ENCODE measurements at regions not wholly inside any gene's neighbourhood (a gene's known extent, or its start where the extent isn't known, plus 50 kb on each side); places are given as distances from the start of the nearest gene placed in this dataset.

DNA sequence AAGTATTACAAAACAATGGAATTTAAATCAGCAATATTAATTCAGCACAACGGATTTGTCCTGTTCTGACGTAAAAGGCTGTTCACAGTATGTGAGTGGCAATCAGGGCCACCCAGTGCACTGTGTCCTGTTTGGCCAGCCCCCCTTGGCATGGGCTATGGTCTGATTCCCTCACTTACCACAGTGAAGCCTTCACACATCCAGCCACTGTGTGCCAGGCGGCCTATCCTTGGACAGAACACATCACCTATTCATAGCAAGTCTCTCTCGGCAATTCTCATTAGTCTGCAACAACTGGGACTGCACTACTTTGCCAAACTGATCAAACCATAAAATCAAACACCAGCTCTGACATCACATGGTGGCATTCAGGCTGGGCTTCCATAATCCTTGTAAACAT, 221.5 kb upstream of the TSHZ3 start:
- DNase-seq (ENCODE audit: insufficient read length, low spot score, missing footprints), result no peak
- no peaks in the 10 kb centered on the region for H3K36me3 ChIP-seq (ENCODE audit: insufficient read depth, low read length)
- H3K27me3 ChIP-seq (ENCODE audit: insufficient read depth, low read length), result no peaks in the 10 kb centered on the region

GRCh38 chr19:31572102-31572975, 223.1 kb upstream of the TSHZ3 start:
- Histone ChIP-seq H3K27ac (ENCODE audit: low read depth, low read length) (no peak overlapping the region), H3K4me3 (ENCODE audit: insufficient read depth, low read length) (no peak overlapping the region), H4K20me1 (ENCODE audit: insufficient read depth, low read length) (no peaks in the 10 kb centered on the region), H3K4me2 (ENCODE audit: insufficient read depth, low read length) (no peak overlapping the region), H3K27me3 (ENCODE audit: insufficient read depth, low read length) (no peaks in the 10 kb centered on the region), H3K79me2 (ENCODE audit: insufficient read depth, low read length) (no peaks in the 10 kb centered on the region), H3K4me1 (ENCODE audit: insufficient read depth, low read length) (no peaks in the 10 kb centered on the region), H3K9me3 (ENCODE audit: low read depth, low read length) (no peaks in the 10 kb centered on the region), H2AFZ (ENCODE audit: low read length) (no peak overlapping the region), H3K36me3 (ENCODE audit: insufficient read depth, low read length) (no peaks in the 10 kb centered on the region)
- DNase-seq (ENCODE audit: insufficient read length, low spot score, missing footprints), result no peak
- TF ChIP-seq CTCF (IDR thresholded peaks at IDR 0.05; ENCODE audit: extremely low read depth, low read depth, low read length), result no peak

More for the DNA sequence above, 221.5 kb upstream of the TSHZ3 start:
- H3K4me3 ChIP-seq (ENCODE audit: insufficient read depth, low read length), result no peak overlapping the region
- H3K4me1 ChIP-seq (ENCODE audit: insufficient read depth, low read length), result no peaks in the 10 kb centered on the region
- no peak overlapping the region for H3K27ac ChIP-seq (ENCODE audit: low read depth, low read length)
- H4K20me1 ChIP-seq (ENCODE audit: insufficient read depth, low read length), result no peaks in the 10 kb centered on the region
- TF ChIP-seq CTCF (IDR thresholded peaks at IDR 0.05; ENCODE audit: extremely low read depth, low read depth, low read length), result no peak
- H3K4me2 ChIP-seq (ENCODE audit: insufficient read depth, low read length), result no peak overlapping the region
- H3K79me2 ChIP-seq (ENCODE audit: insufficient read depth, low read length), result no peaks in the 10 kb centered on the region
- no peak overlapping the region for H2AFZ ChIP-seq (ENCODE audit: low read length)
- H3K9me3 ChIP-seq (ENCODE audit: low read depth, low read length), result no peaks in the 10 kb centered on the region

DNA sequence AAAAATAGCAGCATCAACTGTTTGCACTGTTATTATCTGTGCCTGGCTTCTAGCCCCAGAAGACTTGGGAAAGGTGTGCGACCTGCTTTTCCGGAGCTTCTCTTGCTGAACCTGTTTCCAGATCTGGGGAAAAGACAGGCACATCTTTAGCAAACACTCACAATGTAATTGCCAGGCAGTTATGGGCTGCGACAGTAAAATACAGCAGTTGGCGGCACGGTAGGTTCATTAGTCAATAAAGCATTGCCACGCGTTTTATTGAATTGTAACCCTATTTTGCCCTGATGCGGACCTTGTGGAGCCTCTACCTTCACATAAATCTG, 223.7 kb upstream of the TSHZ3 start:
- TF ChIP-seq CTCF (IDR thresholded peaks at IDR 0.05; ENCODE audit: extremely low read depth, low read depth, low read length), result no peak

GRCh38 chr19:31574251-31574973, 225.2 kb upstream of the TSHZ3 start:
- TF ChIP-seq CTCF (IDR thresholded peaks at IDR 0.05; ENCODE audit: extremely low read depth, low read depth, low read length), result no peak

More for the DNA sequence above, 223.7 kb upstream of the TSHZ3 start:
- Histone ChIP-seq H3K27me3 (ENCODE audit: insufficient read depth, low read length) (no peaks in the 10 kb centered on the region), H3K79me2 (ENCODE audit: insufficient read depth, low read length) (no peaks in the 10 kb centered on the region), H3K4me1 (ENCODE audit: insufficient read depth, low read length) (no peaks in the 10 kb centered on the region), H3K4me2 (ENCODE audit: insufficient read depth, low read length) (no peak overlapping the region), H2AFZ (ENCODE audit: low read length) (no peak overlapping the region), H3K36me3 (ENCODE audit: insufficient read depth, low read length) (no peaks in the 10 kb centered on the region), H3K27ac (ENCODE audit: low read depth, low read length) (no peak overlapping the region), H4K20me1 (ENCODE audit: insufficient read depth, low read length) (no peaks in the 10 kb centered on the region), H3K9me3 (ENCODE audit: low read depth, low read length) (no peaks in the 10 kb centered on the region), H3K4me3 (ENCODE audit: insufficient read depth, low read length) (no peak overlapping the region)
- no peak for DNase-seq (ENCODE audit: insufficient read length, low spot score, missing footprints)

More at GRCh38 chr19:31574251-31574973, 225.2 kb upstream of the TSHZ3 start:
- H3K9me3 ChIP-seq (ENCODE audit: low read depth, low read length), result no peaks in the 10 kb centered on the region
- H3K27ac ChIP-seq (ENCODE audit: low read depth, low read length), result no peak overlapping the region
- H3K4me1 ChIP-seq (ENCODE audit: insufficient read depth, low read length), result no peaks in the 10 kb centered on the region
- DNase-seq (ENCODE audit: insufficient read length, low spot score, missing footprints), result no peak
- no peaks in the 10 kb centered on the region for H4K20me1 ChIP-seq (ENCODE audit: insufficient read depth, low read length)
- no peak overlapping the region for H2AFZ ChIP-seq (ENCODE audit: low read length)
- no peaks in the 10 kb centered on the region for H3K79me2 ChIP-seq (ENCODE audit: insufficient read depth, low read length)
- H3K27me3 ChIP-seq (ENCODE audit: insufficient read depth, low read length), result no peaks in the 10 kb centered on the region
- H3K4me2 ChIP-seq (ENCODE audit: insufficient read depth, low read length), result no peak overlapping the region
- no peak overlapping the region for H3K4me3 ChIP-seq (ENCODE audit: insufficient read depth, low read length)
- no peaks in the 10 kb centered on the region for H3K36me3 ChIP-seq (ENCODE audit: insufficient read depth, low read length)

Measured in osteoblast (primary cell).